HG03097 (cell line): ENCODE measurements at regions not wholly inside any gene's neighbourhood (a gene's known extent, or its start where the extent isn't known, plus 50 kb on each side); places are given as distances from the start of the nearest gene placed in this dataset.
"Not testable (repeated sequence)": the region's sequence is repeated elsewhere in the genome, so short reads cannot be mapped to it uniquely, and the experiment has no call there.

ENCODE experiments used
- ATAC-seq: cut with Tn5 transposase; IDR thresholded peaks from one replicate; pipeline ENCODE4 v1.9.1; 2021; ENCODE audit not compliant: unreplicated experiment, low FRiP score

DNA sequence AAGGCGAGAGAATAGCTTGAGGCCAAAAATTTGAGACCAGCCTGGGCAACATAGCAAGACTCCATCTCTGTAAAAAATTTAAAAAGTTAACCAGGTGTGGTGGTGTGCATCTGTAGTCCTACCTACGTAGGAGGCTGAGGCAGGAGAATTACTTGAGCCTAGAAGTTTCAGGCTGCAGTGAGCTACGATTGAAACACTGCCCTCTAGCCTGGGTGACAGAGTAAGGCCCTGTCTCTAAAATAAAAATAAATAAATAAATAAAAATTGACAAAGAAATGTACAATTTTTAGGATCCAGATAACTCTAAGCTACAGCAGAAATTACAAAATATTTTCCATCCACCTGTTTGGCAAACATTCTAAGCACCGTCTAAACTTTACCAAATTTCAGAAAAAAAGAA, 941.0 kb upstream of the ADGRB3 start:
- no peak for ATAC-seq

DNA sequence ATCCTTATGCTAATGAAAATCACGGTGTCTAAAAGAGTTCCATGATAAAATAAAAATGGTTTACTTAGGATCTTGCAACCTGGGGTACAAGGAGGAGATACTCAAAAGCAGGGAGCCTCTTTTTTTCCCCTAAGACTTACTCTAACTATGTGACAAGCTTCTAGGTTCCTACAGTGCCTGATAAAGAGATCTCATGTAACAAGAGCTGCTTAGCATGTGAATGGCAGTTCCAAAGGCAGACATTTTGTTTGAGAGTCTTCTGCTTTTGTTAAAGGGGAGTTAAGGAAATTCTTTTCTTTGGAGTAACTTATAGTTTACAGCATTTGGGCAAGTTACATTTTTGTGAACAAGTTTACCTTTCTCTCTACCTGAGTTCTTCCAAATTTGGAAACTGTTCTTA, 945.8 kb upstream of the ADGRB3 start:
- no peak for ATAC-seq

DNA sequence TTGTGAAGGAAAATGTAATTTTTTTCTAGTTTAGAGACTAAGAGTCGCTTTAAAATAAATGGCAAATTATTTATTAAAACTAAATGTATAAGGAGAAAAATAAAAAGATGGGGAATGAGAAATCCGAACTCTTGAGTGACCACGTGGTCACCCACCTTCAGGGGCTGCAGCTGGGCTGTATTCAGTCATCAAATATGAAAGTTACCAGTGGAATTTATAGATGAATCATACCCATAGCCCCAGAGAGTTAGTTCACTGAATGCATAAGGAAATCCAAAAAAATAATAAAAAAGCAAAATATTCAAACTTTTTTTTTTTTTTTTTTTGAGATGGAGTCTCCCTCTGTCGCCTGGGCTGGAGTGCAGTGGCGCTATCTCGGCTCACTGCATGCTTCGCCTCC, 947.7 kb upstream of the ADGRB3 start:
- ATAC-seq: no peak

DNA sequence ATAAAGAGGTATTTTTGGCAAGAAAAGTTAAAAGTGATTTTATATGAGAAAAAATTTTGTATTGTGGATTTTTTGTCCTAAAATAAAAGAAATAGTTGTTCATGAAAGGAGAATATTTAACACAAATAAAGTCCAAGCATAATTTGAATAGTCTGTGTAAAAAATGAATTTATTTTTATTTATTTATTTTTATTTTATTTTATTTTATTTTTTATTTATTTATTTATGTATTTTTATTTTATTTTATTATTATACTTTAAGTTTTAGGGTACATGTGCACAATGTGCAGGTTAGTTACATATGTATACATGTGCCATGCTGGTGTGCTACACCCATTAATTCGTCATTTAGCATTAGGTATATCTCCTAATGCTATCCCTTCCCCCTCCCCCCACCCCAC, 948.9 kb upstream of the ADGRB3 start:
- ATAC-seq: not testable (repeated sequence)

DNA sequence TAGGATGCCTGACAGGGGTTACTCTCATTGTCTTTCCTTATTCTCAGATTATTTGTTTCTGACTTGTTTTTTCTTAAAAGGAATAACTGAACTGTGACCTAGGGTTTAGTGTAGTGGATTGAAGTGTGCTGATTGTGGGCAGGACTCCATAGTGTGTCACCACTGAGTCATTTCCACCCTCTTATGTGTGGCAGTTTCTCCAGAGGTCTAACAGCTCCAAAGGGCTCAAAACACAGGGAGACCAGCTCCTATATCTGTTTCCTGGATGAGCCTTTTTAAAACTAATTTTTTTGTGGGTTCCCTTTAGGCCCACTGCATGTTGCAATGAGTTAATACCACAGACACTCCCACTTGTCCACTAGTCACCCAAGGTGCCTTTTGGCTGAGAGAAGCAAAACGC, 951.1 kb upstream of the ADGRB3 start:
- no peak for ATAC-seq

DNA sequence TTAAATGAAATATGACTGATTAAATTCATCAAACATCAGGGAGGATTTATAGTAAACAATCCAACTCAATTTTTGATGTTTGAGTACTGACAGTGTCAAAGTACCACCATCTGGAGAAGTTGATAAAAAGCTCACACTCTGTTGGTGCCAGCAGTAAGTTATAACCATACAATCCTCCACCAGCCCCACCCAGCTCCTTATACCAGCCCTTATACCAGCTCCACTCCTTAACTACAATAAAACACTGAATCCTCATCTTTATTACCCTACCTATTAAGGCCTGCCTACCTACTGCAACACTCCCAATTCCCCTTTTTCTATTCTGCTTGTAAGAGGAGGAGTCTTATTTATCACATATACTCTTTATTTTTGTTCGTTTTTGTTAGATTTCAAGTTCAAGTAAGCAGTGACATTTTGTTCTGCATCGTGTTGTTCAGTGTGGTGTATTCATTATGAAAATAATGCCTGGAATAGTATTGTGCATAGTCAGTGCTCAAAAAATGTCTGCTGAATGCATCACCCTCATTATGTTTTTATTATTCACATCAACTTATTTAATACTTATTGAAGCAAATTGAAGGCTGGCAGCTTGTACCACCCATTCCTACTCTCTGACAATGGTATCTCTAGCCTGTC, 954.7 kb upstream of the ADGRB3 start:
- no peak for ATAC-seq

DNA sequence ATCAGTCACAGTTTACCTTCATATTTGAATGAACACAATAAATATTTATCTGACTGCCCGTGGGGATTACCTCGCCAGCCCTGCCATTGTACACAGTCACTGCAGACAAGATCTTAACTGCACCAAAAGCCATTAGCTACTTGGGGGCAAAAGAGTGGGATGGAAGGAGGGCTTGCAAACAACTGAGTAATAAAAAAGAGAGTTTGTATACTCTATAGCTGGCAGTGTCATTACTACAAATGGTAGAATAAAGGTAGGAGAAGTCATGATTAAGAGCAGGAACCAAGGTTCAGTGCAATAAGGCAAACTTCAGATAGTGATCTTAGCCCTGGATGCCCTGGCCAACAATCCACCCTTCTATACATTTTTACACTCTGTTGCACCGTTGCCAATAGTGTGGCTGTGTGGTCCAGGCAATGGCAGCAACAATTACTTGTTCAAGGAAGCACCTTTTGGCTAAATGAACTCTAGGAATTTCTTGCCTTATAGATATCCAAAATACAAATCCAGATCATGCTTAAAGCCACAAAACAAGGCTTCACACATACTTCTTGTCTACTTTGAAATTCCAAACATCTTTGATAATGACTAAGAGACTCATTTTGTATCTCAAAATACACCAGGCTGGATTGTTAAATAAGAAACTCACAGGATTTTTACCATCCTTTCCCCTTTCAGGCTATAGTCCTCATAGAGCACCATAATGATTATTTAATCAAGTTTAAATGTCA, 955.4 kb upstream of the ADGRB3 start:
- ATAC-seq: no peak

DNA sequence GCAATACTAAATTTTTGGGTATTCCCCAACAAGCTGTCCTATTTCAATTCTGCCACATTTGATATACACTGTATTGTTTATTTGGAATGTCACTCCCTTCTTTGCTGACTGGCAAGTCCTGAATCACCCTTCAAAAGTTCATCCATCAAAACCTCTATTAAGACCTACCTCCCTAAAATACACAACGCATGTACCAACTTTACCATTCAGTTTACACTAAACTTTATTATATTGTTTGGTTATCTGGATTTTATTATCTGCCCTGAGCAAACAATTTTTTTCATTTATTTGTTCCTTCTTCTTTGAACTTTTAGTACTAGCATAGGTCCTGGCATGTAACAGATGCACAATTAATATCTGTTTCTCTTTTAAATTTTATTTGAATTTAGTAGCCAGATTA, 958.2 kb upstream of the ADGRB3 start:
- ATAC-seq: no peak

DNA sequence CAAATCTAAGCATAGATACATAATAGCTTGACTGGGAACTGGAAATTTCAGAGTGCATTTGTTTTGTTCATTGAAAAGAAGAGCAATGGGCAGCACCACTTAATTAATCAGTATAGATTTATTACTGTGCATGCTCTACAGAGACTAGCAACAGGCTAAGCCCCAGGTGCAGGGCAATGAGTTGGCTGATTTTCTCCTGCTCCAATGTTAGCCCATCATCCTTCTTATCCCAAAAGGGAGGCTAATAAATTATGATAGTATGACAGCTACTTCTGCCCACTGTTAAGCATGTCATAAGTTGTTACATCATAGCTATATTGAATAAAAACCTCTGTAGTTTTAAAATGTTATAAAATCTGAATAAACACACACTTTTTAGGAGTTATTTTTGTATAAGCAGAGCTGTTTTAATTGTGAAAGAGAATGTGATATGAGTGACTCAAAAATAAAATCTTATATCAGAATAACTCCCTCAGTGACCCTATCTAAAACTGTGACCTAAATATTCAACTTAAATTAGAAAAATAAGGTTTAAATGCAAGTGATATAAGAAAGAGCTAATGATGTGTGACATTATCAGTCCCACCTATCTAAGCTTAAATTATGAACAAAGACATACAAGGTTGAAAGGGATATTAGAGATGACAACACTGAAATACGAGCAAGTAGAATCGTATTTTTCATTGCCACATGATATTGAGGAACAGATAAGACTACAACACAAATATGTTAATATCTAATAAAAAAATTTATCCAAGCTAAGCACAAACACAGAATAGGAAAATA, 967.3 kb upstream of the ADGRB3 start:
- ATAC-seq: no peak

DNA sequence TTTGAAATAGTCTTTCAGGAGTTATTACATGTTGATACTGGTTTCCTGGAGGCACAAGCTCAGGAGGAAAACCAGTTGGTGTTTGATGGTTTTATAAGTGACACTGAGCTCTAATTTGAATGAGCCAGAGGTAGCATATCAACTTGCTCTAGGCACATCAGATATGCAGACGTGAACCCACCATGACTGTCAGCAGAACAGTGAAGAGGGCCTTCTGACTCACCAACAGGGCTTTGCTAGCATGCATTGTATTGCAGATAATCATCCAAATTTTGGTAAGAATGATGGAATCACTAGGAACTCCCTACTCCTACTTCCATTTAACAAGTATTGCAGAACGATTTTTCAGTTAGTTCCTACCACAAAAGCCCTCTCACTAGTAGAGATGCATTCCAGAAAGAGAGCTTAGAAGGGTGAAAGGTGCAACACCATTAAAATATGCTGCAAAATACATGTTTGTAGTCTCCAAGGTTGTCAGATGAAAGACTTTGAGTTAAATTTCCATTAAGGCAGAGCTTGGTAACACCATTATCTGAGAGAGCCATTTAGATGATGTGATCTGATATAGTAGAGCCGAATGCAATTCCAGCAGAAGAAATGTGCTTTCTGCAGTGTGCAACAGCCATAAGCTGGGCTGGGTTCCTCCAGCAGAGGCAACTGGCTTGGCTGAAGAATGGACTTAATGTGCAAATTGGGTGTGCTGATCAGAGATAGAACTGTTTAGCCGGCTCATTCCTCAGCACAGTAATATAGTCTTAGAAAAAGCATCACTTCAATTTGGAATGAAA, 968.7 kb upstream of the ADGRB3 start:
- no peak for ATAC-seq

DNA sequence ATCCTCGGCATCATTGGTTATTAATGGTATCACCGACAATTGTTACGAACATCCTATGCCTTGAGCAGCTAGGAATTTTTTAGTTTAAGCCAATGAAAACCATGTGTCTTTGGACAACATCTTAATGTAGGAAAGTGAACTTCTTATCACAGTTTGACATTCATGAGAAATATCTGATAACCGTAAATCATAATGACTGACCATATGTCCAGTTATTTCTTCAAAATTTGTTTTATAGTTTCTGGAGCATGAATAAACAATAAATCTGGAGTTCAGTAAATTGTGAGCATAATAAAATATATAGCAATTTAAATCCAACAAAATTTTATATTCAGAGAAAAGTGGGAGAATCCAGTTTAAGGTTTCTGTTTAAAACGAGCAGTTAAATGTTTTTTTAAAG, 970.1 kb upstream of the ADGRB3 start:
- ATAC-seq: no peak

DNA sequence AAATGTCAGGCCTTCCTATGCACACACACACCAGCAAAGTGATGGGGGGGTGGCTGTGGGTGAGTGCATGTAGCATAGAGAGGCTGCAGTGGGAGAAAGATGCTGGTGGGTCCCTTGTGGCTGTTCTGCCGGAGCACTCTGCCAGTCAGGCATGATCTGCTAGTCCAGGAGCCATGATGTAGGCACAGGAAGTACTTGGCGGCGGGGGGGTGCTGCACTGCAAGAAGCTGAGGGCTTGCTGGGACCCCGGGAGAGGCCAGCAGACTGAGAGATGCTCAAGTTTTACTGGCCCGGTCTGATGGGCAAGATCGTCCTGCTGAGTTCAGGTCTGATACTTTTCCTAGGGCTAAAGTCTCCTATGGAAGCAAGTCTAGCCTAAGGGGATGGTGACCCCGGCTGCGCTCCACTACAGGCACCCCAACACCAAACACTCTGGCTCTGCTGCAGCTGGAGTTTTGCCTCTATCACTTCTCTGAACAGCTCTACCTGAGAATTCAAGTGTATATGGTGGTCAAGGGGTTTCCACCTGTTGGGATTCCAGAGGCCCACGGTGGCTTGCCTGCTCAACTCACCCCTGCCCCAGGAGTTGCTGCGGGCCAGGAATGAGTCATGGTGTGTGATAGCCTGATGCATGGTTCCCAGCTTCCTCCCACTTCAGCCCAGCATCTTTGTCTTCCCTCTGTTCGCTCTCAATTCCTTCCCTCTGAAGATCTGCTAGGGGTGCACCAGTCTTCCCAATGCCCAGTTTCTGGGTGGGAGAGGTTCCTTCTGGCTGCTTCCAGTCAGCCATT, 971.8 kb upstream of the ADGRB3 start:
- ATAC-seq: no peak

DNA sequence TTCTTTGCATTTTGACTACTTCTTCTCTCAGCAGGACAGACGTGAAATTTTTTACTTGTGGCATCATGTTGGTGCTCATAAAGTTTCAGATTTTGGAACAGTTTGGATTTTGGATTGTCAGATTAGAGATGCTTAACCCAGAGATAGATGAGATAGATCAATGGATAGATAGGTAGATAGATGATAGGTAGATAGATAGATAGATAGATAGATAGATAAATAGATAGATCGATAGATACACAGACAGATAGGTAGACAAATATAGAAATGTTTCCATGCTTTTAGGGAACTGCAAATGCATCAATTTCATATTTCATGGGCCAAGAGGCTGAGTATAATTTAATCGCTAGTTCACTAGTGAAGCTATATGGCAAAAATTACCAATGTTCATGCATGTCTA, 981.5 kb upstream of the ADGRB3 start:
- ATAC-seq: no peak

DNA sequence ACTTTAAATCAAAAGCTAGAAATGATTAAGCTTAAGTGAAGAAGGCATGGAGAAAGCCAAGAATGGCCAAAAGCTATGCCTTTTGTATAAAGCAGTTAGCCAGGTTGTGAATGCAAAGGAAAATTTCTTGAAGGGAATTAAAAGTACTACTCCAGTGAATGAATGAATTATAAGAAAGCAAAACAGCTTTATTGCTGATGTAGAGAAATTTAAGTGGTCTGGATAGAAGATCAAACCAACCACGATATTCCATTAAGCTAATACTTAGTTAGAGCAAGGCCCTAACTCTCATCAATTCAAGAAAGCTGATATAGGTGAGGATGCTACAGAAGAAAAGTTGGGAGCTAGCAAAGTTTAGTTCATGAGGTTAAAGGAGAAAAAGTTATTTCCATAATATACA, 988.5 kb upstream of the ADGRB3 start:
- no peak for ATAC-seq

DNA sequence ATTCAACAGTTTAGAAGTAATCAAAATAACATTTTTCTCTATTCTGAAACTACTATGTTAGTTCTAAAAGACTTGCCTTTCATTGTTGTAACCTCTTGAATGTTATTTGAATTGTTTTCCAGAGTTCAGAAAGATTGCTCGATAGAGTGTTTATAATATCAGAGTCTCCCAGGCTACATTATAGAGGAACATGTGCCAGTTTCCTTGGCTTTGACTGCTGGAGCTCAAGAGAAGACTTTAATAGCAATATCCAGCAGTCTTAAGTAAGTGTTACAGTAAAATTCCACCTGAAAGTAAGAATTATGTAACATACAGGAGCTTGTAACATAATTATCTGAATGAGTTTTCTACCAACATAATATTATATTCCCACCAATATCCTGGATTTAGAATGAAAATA, 991.8 kb upstream of the ADGRB3 start:
- no peak for ATAC-seq

DNA sequence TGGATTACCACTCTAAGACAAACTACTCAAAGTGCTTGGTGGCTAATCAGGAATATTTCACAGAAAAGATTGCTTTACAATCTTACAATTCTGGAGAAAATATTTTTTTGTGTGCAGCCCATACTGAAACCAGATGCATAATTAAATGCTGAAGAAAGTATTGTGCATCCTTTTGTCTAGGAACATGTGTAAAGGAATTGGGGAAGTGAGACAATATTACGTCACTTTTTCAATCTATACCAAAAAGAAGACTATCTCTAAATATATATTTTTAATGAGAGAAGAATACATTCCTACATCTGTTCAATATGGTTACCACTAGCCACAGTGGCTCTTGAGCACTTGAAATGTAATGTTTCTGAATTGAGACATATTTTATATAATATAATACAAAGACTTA, 992.5 kb upstream of the ADGRB3 start:
- no peak for ATAC-seq

DNA sequence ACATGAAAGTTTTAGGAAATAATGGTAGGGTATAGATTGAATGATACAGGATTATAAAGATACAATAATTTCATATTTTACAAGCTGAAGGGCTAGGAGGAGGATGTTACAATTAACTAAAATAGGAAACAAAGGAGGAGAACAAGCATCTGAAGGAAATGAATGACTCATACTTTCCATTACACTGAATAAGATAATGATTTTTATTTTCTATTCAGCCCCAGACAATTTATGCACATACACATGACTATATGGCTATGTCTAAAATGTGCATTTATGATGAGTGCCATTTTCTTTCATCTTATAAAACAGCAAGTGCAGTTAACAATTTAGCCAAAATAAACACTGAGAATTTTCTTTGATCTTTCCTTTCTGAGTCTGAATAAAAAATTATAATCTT, 994.6 kb upstream of the ADGRB3 start:
- no peak for ATAC-seq

DNA sequence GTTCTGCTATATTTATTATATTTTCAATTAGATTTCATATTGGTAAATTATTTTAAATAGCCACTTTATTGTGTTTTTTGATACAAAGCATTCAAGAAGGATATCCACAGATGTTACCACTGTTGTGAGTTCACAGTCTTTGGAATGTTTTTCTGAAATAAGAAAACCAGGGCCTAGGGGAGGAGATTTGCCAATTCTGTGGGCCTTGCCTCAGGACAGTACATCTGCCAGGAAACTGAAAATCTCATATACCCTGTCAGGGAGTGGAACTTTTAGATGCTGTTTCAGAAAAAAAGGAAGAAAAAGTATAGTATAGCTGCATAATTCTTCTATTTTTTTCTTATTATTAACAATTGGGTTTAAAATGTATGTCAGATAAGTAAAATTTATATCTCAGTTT, 995.9 kb upstream of the ADGRB3 start:
- ATAC-seq: no peak

DNA sequence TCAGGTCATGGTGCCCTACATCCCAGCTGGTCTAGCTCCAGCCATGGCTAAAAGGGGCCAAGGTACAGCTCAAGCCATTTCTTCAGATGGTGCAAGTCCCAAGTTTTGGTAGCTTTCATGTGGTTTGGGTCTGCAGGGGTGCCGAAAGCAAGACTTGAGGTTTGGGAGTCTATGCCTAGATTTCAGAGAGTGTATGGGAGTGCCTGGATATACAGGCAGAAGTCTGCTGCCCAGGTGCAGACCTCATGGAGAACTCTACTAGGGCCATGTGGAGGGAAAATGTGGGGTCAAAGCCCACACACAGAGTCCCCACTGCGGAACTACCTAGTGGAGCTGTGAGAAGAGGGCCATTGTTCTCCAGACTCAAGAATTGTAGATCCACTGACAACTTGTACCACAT, 1000.9 kb upstream of the ADGRB3 start:
- no peak for ATAC-seq

DNA sequence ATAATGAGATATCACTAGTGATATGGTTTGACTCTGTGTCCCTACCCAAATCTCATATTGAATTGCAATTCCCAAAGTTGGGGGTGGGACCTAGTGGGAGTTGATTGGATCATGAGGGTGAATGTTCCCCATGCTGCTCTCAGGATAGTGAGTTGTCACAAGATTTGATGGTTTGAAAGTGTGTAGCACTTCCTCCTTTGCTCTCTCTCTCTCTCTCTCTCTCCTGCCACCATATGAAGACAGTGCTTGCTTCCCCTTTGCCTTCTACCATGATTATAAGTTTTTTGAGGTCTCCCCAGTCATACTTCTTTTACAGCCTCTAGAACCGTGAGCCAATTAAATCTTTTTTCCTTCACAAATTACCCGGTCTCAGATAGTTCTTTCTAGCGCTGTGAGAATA, 1002.0 kb upstream of the ADGRB3 start:
- no peak for ATAC-seq
